Keratinocyte (primary cell): ENCODE measurements at regions not wholly inside any gene's neighbourhood (a gene's known extent, or its start where the extent isn't known, plus 50 kb on each side); places are given as distances from the start of the nearest gene placed in this dataset.

Source experiments
- DNase-seq: peaks from one replicate; pipeline ENCODE4 v3.0.0-alpha.2; 2011; ENCODE audit warnings: low read depth, missing footprints, low spot score
- FAIRE-seq: peaks from 2 replicates; lab custom pipeline; 2011; peaks lifted over from hg19 to GRCh38; lab: Jason Lieb, UNC
- H2AFZ ChIP-seq: 2 replicates; pipeline ENCODE4 v1.6.0; 2012; ENCODE audit warnings: low read length, control low read depth, inconsistent platforms; ENCODE audit not compliant: control insufficient read depth
- H3K27ac ChIP-seq: 2 replicates; pipeline ENCODE4 v1.5.1; 2011; ENCODE audit warnings: low read length; ENCODE audit not compliant: control insufficient read depth, insufficient read depth
- H3K27me3 ChIP-seq: 3 replicates; pipeline ENCODE4 v1.6.0; 2011; ENCODE audit warnings: low read length; ENCODE audit not compliant: control insufficient read depth, insufficient read depth; ENCODE audit errors: extremely low read depth
- H3K36me3 ChIP-seq, 2 experiments: 2 replicates in 1 of 2; 3 replicates in 1 of 2; pipeline ENCODE4 v1.5.1; 2011; ENCODE audit warnings: low read length in 2 of 2, mild to moderate bottlenecking in 1 of 2; ENCODE audit not compliant: control insufficient read depth in 2 of 2, insufficient read depth in 2 of 2; ENCODE audit errors: extremely low read depth in 1 of 2
- H3K4me1 ChIP-seq: 3 replicates; pipeline ENCODE4 v1.5.1; 2011; ENCODE audit warnings: low read length; ENCODE audit not compliant: control insufficient read depth, insufficient read depth; ENCODE audit errors: extremely low read depth
- H3K4me2 ChIP-seq: 3 replicates; pipeline ENCODE4 v1.6.0; 2011; ENCODE audit warnings: low read depth, low read length; ENCODE audit not compliant: control insufficient read depth, insufficient read depth; ENCODE audit errors: extremely low read depth
- H3K4me3 ChIP-seq, 3 experiments: fragments of 200-600 bp in 1 of 3; sonication (generic) in 1 of 3; 2 replicates in 2 of 3; 3 replicates in 1 of 3; pipeline ENCODE4 v1.5.1; 2011 to 2016; ENCODE audit warnings: low read length in 3 of 3, mild to moderate bottlenecking in 3 of 3, control low read depth in 2 of 3, inconsistent platforms in 1 of 3, low read depth in 1 of 3, mixed read lengths in 1 of 3, mixed run types in 1 of 3, moderate library complexity in 1 of 3; ENCODE audit not compliant: control insufficient read depth in 2 of 3, insufficient read depth in 2 of 3; ENCODE audit errors: extremely low read depth in 1 of 3
- H3K79me2 ChIP-seq: 2 replicates; pipeline ENCODE4 v1.6.0; 2012; ENCODE audit warnings: low read length; ENCODE audit not compliant: control insufficient read depth, insufficient read depth
- H3K9ac ChIP-seq: 3 replicates; pipeline ENCODE4 v1.6.0; 2011; ENCODE audit warnings: low read length; ENCODE audit not compliant: control insufficient read depth, insufficient read depth; ENCODE audit errors: extremely low read depth
- H3K9me1 ChIP-seq: 3 replicates; pipeline ENCODE4 v1.6.0; 2011; ENCODE audit warnings: low read length; ENCODE audit not compliant: control insufficient read depth, insufficient read depth; ENCODE audit errors: extremely low read depth
- H3K9me3 ChIP-seq: 2 replicates; pipeline ENCODE4 v1.5.1; 2012; ENCODE audit warnings: low read depth, low read length; ENCODE audit not compliant: control insufficient read depth
- H4K20me1 ChIP-seq: 3 replicates; pipeline ENCODE4 v1.6.0; 2011; ENCODE audit warnings: low read length; ENCODE audit not compliant: control insufficient read depth, insufficient read depth; ENCODE audit errors: extremely low read depth
- CTCF ChIP-seq, 3 experiments: IDR thresholded peaks in 1 of 3; conservative IDR thresholded peaks in 1 of 3; optimal IDR thresholded peaks in 1 of 3; 2 replicates in 2 of 3; 3 replicates in 1 of 3; pipeline versions ENCODE3 to v1.5.1; 2011; ENCODE audit warnings: low read length in 3 of 3, mild to moderate bottlenecking in 3 of 3, moderate library complexity in 2 of 3, control low read depth in 1 of 3, inconsistent platforms in 1 of 3; ENCODE audit not compliant: insufficient read depth in 2 of 3; ENCODE audit errors: extremely low read depth in 1 of 3
- EZH2 ChIP-seq: IDR thresholded peaks from one replicate; pipeline ENCODE4 v1.6.1; 2012; ENCODE audit warnings: inconsistent platforms, mild to moderate bottlenecking, low read length, moderate library complexity
- dilution Hi-C: fragments of 300-500 bp; cut with MboI; formaldehyde crosslinking; loops from one replicate; pipeline ENCODE4 v1.7.0; 2020; ENCODE audit warnings: low sequenced_read_pairs; ENCODE audit not compliant: extremely low pct_ligation_motif_present

- no peaks in the 10 kb centered on the region for H3K36me3 ChIP-seq
- no peak overlapping the region for H2AFZ ChIP-seq
- no peak for DNase-seq
- dilution Hi-C loops: no loop called here
- no peaks in the 10 kb centered on the region for H4K20me1 ChIP-seq
- H3K27ac ChIP-seq: no peak overlapping the region
- H3K4me1 ChIP-seq: no peaks in the 10 kb centered on the region
- TF ChIP-seq EZH2: no peak
- no peak for TF ChIP-seq CTCF (optimal IDR thresholded peaks at IDR 0.05 in 1 of 3, IDR thresholded peaks at IDR 0.05 in 1 of 3, conservative IDR thresholded peaks at IDR 0.05 in 1 of 3; ENCODE audit: extremely low read depth in 1 of 3, insufficient read depth in 2 of 3, low read length in 3 of 3)
- no peaks in the 10 kb centered on the region for H3K79me2 ChIP-seq
- no peak overlapping the region for H3K4me2 ChIP-seq
- no peak overlapping the region for H3K9ac ChIP-seq
- no peak overlapping the region for H3K4me3 ChIP-seq
- no peaks in the 10 kb centered on the region for H3K27me3 ChIP-seq
- no peaks in the 10 kb centered on the region for H3K9me1 ChIP-seq
- H3K9me3 ChIP-seq: no peaks in the 10 kb centered on the region
- FAIRE-seq: no peak
These were observed 322.8 kb upstream of the SORCS1 start for GRCh38 chr10:107487284-107487683.

GRCh38 chr10:107485019-107485418, 320.5 kb upstream of the SORCS1 start:
- dilution Hi-C loops: no loop called here
- H3K4me3 ChIP-seq: no peak overlapping the region
- H3K36me3 ChIP-seq: no peaks in the 10 kb centered on the region
- H4K20me1 ChIP-seq: no peaks in the 10 kb centered on the region
- no peak overlapping the region for H3K27ac ChIP-seq
- H3K9me1 ChIP-seq: no peaks in the 10 kb centered on the region
- H3K27me3 ChIP-seq: no peaks in the 10 kb centered on the region
- TF ChIP-seq CTCF (optimal IDR thresholded peaks at IDR 0.05 in 1 of 3, IDR thresholded peaks at IDR 0.05 in 1 of 3, conservative IDR thresholded peaks at IDR 0.05 in 1 of 3; ENCODE audit: extremely low read depth in 1 of 3, insufficient read depth in 2 of 3, low read length in 3 of 3) (no peak), EZH2 (no peak)
- no peak overlapping the region for H3K4me2 ChIP-seq
- H2AFZ ChIP-seq: no peak overlapping the region
- no peaks in the 10 kb centered on the region for H3K79me2 ChIP-seq
- H3K9ac ChIP-seq: no peak overlapping the region
- FAIRE-seq (no peak), DNase-seq (no peak)
- H3K9me3 ChIP-seq: no peaks in the 10 kb centered on the region
- no peaks in the 10 kb centered on the region for H3K4me1 ChIP-seq
